ENCODE measurements at regions not wholly inside any gene's neighbourhood (a gene's known extent, or its start where the extent isn't known, plus 50 kb on each side); places are given as distances from the start of the nearest gene placed in this dataset.

- DNase-seq (ENCODE audit: low read depth), result no peak
- TF ChIP-seq CTCF (IDR thresholded peaks at IDR 0.05; ENCODE audit: control insufficient read depth, insufficient read depth, low read depth, low read length, missing control alignments), result no peak
- no peak overlapping the region for H3K4me3 ChIP-seq (ENCODE audit: control insufficient read depth, low read depth, low read length)
Observed at GRCh38 chr14:97780804-97781203, 983.6 kb downstream of the VRK1 start.

- no peak for DNase-seq (ENCODE audit: low read depth)
- TF ChIP-seq CTCF (IDR thresholded peaks at IDR 0.05; ENCODE audit: control insufficient read depth, insufficient read depth, low read depth, low read length, missing control alignments), result no peak
- no peak overlapping the region for H3K4me3 ChIP-seq (ENCODE audit: control insufficient read depth, low read depth, low read length)
Observed at GRCh38 chr14:97781961-97782360, 984.8 kb downstream of the VRK1 start.

- no peak for TF ChIP-seq CTCF (IDR thresholded peaks at IDR 0.05; ENCODE audit: control insufficient read depth, insufficient read depth, low read depth, low read length, missing control alignments)
- H3K4me3 ChIP-seq (ENCODE audit: control insufficient read depth, low read depth, low read length), result no peak overlapping the region
- DNase-seq (ENCODE audit: low read depth), result no peak
Observed at GRCh38 chr14:97782871-97783414, 985.8 kb downstream of the VRK1 start.

- no peak overlapping the region for H3K4me3 ChIP-seq (ENCODE audit: control insufficient read depth, low read depth, low read length)
- no peak for DNase-seq (ENCODE audit: low read depth)
- TF ChIP-seq CTCF (IDR thresholded peaks at IDR 0.05; ENCODE audit: control insufficient read depth, insufficient read depth, low read depth, low read length, missing control alignments), result no peak
Observed at GRCh38 chr14:97785495-97785894, 988.3 kb downstream of the VRK1 start.

- H3K4me3 ChIP-seq (ENCODE audit: control insufficient read depth, low read depth, low read length), result no peak overlapping the region
- no peak for DNase-seq (ENCODE audit: low read depth)
- no peak for TF ChIP-seq CTCF (IDR thresholded peaks at IDR 0.05; ENCODE audit: control insufficient read depth, insufficient read depth, low read depth, low read length, missing control alignments)
Observed at GRCh38 chr14:97788364-97788763, 991.2 kb downstream of the VRK1 start.

- no peak for DNase-seq (ENCODE audit: low read depth)
- no peak for TF ChIP-seq CTCF (IDR thresholded peaks at IDR 0.05; ENCODE audit: control insufficient read depth, insufficient read depth, low read depth, low read length, missing control alignments)
- no peak overlapping the region for H3K4me3 ChIP-seq (ENCODE audit: control insufficient read depth, low read depth, low read length)
Observed at GRCh38 chr14:97788846-97789526, 991.8 kb downstream of the VRK1 start.

Data from AG09309 (cell line).